NCI-H146 (cell line): ENCODE measurements at regions not wholly inside any gene's neighbourhood (a gene's known extent, or its start where the extent isn't known, plus 50 kb on each side); places are given as distances from the start of the nearest gene placed in this dataset.

ENCODE experiments used
- DNase-seq: peaks from one replicate; lab custom pipeline; 2025; lab: John Stamatoyannopoulos, UW

DNA sequence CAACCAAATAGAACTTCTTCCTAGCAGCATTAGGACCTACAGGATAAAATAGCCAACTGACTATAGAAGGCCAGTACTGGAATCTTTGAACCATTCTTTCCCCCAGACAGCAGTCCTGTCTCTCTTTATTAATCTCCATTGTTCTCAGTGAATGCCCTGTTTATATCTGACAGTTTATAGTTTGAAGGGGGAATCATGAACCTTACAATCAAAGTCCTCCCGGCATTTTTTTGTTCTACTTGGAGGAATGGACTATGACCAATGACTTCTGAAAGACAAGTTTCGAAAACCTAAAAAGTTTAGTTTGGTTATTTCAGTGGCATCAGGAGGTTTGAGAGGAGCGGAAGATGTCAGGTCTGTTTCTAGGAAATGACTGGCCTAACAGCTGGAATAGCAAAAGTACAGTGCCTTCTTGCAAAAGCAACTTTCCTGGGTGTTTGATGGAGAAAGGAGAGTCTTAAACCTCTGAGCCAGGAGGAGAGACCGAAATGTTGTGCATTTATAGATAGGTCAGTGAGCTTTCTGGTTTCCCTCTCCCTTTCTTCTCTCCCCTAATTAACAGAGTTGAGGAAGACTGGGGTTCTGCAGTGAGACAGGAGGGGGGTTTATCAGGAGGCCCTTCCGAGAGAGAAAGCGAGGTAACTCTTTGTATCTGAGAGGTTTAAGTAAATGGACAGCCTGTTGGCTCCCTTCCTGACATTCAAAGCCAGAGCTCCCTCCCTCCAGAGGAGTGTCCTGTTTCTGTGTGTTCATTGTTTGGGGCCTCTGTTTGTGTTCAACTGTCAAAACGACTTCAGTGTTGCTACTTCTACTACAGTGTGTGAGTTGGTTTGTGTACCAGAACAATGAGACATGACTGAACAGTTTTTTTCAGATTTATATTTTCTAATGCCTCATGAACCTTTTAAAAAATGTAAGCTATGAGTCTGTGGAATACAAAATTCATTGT is 383.0 kb upstream of the RARB start:
- no peak for DNase-seq

DNA sequence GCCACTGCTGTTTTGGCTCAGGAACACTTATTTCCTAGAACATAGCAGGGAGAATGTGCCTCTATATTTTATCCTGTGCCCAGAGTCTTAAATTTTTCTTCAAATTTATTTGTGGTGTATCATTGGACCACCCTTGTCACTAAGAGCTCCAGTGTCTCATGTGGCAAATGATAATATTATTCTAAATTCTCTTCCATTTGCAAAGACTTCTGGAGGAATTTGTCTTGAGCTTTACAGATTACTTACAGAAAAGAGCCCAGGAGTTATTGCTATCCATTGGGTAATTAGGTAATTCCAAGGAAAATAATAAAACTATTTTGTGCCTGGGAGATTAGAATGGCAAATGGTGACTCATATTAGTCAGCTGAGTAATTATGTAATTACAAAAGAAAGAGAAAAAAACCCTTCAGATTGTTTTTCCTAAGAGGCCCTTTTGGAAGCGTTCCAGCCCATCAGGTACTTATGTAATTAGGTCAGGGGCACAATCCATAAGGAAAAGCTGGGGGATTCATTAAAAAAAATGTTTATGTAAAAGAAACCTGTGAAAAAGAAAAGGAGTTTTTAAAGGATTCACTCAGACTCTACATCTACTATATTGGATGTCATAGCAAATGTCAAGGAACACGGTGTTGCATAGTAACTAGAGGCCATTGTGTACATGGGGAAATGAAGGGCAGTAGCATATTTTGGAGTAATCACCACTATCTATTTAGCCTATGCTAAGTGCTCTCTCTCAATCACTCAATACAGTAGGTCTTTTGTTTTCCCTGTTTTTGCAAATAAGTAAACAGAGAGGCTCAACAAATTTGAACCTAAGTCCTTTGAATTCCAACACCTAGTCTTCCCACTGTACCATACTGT is 380.9 kb upstream of the RARB start:
- no peak for DNase-seq

DNA sequence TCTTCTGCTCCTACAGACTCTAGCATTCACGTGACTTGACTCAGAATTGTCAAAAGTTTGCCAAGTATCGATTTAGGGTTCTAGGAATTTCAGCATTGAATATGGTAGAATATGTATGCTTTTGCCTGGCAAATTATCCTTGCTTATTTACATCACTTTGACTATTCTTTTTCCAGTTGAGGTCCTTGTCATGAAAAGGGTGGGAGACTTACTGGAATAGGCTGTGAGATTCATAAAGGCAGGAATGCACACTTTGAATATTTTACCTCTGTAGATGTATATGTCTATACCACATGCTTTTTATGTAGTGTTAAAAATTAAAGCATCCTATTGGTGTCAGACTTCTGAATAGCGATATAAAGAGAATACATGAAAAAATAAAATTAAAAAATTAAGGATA is 378.8 kb upstream of the RARB start:
- no peak for DNase-seq

DNA sequence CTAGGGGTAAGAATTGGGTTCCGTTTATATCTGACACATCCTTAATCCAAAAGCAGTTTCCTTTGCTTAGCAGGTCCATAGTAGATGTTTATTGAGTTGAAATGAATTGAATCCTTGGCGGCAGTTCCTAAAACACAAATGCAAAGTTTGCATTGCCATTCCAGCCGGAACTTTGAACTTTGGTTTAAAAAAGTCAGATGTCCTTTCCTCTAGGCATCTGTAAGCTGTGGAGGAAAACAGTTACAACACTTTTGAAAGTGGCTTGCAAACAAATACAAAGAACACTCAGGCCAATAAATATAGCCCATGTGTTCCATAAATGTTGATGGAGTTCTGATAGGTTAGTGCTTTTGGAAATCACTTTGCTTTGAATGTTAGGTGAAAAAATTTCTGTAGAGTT is 374.7 kb upstream of the RARB start:
- DNase-seq, result no peak

DNA sequence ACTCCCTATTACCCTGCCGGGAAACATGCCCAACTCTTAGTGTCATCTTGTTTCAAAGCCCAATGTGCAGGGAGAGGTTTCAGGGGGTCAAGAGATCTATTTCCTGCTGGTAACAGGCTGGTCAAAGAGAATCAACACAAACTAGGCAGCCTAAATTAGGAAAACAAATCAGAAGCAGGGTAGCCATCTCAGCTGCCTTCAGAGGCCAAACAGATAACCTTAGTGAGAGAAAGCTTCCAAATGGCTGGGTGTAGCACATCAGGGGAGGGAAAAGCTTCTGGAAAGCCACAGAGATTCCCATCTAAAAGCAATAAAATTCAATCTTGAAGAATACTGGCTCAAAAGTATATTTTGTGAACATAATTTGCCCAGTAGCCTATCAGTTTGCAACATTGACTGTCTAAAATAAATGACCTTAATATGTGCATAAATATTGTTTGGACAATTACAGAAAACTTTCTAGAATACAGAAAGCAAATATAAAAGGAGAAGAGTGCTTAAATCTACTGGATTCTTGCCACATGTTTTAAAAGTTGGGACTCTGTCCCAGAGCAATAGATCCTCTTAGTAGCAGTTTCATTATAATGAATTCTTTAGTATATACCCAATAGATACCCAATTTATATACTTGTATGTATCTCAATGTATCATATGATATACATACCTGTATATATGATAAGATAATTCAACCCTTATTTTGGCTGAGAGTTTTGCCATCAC is 371.9 kb upstream of the RARB start:
- no peak for DNase-seq

DNA sequence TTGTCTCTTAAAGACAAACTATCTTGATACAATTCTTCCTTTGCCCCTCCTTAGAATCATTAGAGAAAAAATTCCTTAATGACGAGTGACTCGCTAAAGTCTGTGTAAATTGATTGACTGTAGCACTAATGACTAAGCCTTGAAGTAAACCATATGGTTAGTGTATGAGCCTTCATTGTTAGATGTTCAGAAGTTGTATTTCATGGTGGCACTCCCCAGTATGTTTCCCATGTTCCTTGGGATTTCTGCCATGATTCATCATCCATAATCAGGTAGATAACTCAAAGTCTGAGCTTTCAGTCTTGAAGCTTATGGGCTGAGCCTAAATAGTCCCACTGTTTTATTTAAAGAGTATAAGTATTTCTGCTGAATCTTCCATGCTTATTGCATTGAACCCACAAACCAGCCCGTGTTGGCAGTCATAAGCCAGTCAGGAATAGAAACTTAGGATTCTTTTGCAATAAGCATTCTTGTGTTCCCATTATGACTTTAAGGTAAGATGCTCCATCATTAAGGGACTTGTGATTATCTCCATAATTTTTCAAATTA is 371.2 kb upstream of the RARB start:
- no peak for DNase-seq

DNA sequence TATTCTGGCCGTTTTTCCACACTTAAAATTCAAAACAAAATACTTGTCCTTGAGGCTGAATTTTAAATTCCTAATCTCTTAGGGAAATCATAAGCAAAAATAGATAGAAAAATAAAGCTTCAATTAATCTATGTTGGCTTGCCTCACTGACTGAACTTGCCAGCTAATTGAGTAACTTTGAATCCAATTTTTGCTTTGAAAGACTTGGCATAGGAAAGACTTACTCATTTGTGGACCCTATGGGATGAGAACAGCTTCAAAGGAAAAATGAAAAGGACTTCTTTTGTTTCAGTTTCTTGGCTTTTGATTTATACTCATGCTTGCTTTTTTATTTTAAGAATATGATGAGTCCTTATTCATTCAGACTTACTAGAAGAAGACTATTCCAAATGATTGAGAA is 370.7 kb upstream of the RARB start:
- DNase-seq, result no peak

DNA sequence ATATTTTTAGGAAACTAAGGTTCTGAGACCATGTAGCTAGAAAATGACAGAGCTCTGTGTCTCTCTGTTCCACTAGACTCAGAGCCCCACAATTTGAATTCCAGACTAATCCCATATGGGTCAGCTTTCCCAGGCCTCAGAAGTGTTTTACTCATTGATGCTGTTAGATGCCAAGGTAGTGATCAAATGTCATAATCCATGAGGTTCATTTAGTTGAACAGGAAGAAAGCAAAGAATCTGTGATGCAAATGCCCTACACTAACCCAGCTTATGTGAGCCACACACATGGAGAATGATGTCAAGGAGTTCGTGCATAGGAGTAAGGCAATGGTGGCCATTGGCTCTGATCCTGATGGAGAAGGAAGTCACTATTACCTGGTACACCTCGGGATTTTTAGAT is 363.4 kb upstream of the RARB start:
- DNase-seq, result no peak

DNA sequence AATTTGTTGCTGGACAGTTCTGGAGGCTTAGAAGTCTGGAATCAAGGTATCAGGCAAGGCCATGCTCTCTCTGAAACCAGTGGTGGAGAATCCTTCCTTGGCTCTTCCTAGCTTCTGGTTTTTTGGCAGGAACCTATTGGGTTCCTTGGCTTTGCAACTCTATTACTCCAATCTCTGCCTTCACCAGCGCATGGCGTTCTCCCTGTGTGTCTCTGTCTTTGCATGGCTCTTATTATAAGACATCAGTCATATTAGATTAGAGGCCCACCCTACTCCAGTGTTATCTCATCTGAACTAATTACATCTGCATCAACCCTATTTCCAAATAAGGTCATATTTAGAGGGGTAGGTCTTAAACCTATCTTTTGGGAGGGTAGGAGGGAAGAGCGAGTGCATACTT is 358.1 kb upstream of the RARB start:
- DNase-seq, result no peak

DNA sequence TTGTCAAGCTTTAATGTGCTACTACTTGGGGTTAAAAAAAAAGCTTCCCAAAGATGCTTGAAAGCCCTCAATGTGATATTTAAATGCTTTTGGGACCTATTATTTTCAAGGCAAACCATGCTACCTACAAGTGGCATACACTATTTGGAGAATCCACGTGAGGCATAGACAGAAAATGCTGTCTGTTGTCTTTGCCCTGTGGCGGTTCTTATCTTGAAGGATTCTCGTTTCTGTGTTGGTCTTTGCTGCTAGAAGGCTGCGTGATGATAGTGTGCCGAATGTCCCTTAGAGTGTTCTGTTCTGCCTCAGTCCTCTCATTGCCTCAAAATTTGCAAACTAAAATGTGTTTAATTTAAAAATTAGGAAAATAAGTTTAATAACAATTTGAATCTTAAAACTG is 356.2 kb upstream of the RARB start:
- no peak for DNase-seq

DNA sequence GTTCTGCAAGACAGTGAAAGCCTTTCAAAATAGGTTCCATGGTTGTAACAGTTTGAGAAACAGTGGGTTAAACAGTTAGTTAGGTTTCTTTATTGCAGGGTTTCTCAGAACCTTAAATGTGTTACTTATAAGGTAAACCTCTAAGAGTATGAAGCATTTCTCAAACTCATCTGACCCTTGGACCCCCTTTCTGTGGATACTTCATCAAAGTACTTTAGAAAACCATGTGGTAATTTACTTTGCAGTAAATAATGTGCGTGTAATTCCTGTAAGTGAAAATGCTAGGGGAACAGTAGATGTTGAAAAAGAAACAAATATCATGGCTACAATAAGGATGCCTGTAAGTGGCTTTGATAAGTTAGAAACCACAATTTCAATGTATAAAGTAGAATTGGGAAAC is 354.6 kb upstream of the RARB start:
- DNase-seq, result no peak

DNA sequence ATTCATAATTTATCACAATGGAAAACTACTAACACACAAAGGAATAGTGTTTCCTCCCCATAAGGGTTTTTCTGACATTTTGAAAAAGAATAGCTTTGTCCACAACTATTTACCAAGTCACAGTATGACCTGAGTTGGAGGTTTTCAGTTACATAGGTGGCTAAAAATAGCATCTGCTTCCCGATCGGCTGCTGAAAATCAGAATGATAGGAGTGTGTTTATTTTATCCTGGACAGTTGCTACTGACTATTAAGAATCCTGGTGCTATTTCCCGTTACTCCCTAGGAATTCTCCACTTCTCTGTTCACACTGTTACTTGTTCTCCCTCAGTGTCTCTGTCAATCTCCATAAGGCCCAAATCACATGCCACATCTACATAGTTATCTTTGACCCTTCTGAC is 353.9 kb upstream of the RARB start:
- DNase-seq, result no peak

DNA sequence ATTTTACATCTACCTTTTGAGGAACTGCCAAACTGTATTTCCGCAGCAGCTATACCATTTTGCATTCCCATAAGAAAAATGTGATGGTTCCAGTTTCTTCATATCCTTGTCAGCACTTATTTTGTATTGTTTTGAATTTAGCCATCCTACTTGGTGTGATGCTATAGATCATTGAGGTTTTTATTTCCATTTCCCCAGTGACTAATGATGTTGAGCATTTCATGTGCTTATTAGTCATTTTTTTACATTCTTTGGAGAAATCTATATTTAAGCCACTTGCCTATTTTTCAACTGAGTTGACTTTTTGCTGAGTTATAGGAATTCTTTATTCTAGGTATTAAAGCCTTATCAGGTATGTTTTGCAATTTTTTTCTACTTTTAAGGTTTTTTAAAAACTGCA is 347.6 kb upstream of the RARB start:
- DNase-seq, result no peak

DNA sequence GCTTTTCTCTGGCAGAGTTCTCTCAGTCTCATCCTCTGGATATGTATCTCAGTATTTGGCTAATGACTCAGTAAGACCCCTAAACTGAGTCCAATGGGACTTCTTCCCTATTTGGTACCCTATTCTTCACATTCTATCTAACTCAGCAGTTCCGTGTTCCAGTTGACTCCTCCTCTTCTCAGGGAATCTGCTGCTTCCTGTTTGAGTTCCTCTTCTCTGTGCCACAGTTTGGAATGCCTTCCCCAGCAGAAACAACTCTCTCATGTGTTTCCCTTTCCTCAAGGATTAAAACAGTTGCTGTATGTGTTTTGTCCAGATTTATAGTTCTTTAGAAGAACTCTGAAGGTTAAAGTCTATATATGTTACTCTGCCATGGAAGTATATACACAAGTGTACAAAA is 344.0 kb upstream of the RARB start:
- no peak for DNase-seq

DNA sequence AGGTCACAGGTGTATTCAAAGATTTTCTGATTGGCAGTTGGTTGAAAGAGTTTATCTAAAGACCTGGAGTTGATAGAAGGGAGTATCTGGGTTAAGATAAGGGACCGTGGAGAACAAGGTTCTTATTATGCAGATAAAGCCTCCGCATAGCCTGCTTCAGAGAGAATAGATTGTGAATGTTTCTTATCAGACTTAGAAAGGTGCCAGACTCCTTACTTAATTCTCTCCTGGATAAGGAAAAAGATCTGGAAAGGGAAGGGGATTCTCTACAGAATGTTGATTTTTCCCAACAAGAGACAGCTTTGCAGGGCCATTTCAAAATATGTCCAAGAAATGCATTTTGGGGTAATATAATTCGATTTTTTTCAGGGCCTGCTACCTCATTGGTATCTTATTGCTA is 341.3 kb upstream of the RARB start:
- no peak for DNase-seq

DNA sequence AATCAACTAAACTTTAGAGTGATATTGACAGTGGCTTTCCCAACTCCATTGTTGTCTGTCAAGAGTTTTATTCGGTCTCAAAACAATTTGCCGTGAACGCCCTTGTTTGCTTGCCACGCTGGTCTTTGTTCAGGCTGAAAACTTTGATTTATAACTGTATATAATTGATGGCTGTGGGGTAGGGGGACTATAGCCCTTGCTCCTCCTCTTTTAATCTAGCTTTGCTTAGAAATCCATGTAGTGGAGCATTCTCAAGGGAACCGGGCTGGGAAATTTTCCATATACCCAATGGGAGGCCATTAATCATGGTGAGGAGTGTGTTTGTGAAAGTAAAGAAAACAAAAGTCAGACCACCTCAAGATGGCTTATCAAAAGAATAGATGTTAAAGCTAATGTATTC is 339.8 kb upstream of the RARB start:
- DNase-seq, result no peak

DNA sequence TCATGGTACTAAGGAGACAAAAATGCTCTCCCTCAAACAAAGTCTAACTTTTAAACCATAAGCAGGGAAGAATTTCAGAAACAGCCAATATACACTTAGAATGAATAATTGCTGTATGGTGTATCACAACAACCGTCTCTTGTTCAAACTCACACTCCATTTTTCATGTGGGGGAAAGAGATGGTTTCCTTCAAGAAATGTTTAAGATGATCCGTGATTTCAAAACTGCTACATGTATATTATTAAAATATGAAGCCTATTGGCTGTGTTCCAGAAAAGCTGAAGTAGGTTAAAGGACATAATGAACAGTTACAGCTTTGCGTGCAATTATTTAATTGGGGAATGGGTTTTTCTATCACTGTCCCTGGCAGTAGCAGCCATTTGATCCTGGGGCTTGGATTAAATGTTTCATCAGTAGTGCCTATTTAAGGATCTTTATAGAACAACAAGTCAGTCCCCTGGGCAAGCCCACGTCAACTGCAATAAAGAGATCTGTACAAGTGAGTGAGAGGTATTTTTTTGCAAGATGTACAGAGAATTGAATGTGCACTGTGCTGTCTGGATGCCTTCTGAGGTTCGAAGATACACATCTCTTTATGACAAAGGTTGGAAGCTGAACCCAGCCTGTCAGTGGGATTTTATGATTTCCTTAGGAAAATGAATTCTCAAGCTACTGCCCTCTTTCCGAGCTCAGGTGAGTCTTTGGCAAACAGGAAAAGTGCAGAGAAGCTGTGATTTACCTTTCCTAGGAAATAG is 337.2 kb upstream of the RARB start:
- DNase-seq, result no peak

DNA sequence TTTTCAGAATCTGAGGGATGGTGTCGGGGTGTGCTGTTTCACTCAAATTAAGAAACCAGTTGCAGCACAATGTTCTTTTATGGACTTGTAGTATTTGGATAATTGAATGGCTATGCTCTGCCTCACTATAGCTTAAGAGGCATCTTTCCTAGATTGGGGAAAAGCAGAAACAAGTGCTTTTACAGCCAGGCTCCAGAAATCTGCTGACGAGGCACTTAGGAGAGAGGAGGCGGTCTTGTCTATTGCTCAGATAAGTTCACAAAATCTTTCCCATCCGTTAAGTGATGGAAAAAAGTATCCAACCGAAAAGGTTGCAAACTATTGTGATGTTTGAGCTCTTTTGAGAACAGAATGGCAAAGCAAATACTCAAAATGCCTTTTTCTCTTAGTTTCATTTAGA is 336.1 kb upstream of the RARB start:
- no peak for DNase-seq

DNA sequence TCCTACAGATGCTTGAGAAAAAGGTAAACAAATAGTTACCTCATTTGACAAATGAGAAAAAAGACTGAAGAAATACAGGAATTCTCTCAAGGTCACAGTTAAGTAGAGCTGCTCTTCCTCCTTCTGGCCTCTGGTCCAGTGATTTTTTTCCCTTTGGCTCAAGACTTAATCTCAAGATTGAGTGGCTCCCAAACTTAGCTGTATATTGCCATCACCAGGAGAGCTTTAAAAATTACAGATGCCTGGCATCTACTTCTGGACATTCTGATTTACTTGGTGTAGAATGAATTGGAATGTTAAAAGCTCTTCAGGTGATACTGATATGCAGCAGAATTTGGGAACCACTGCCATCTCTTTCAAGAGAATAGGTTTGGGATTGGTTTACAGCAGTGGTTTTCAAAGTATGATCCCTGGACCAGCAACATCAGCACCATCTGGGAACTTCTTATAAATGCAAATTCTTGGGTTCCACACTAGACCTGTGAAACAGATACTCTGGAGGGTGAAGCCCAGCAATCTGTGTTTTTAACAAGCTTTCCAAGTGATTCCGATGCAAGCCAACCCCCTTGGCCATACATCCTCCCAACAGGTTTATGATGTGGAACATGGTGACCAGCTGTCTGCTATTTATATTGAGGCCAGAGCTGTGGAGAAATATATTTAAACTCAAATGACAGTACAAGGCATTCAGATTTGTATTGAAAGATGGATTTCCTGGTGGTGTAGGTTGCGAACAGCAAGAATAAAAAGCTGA is 333.0 kb upstream of the RARB start:
- no peak for DNase-seq

DNA sequence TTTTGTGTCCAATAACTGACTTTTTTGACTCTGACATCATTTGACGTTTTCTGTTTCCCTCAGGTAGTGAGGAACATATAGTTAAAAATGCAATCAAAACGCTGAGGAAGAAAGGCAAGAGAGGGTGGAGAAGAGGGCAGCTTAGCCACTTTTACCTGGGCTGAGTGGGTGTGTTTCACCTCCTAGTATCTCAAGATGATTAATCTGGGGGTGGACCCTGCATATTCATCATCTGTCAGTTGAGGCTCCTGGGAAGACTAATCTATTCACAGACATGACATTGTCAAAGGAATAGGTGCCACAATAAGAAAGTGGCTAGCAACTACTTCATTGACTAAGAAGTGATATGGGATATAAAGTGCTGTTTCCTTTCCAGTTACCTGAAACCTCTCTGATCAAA is 331.5 kb upstream of the RARB start:
- DNase-seq, result no peak

DNA sequence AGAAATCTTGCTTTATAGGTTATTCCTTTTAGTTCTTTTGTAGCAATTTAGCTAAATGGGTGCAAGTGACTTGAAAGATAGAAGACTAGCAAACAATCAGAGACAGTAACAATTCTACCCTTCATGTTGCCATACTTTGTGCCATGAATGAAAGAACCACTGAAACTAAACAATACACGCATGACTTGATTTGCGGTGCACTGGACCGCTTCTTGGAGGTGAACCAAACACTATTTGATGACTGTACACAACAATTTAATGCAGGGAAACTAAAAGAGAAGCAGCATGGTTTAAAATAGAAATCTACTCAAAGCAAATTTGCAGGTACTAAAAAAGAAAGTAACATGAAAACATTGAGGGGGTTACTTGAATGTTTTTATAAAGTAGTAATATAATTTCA is 331.0 kb upstream of the RARB start:
- DNase-seq, result no peak
